PFSK-1 (cell line): ENCODE measurements at regions not wholly inside any gene's neighbourhood (a gene's known extent, or its start where the extent isn't known, plus 50 kb on each side); places are given as distances from the start of the nearest gene placed in this dataset.

Experiments used
- FOXP2 ChIP-seq: optimal IDR thresholded peaks from 2 replicates; pipeline ENCODE3; 2011; ENCODE audit warnings: borderline replicate concordance, control low read depth, inconsistent platforms; ENCODE audit not compliant: insufficient read depth; ENCODE audit errors: extremely low read length, extremely low read depth
- POLR2AphosphoS5 ChIP-seq: IDR thresholded peaks from 2 replicates; pipeline ENCODE4 v1.6.1; 2012; ENCODE audit warnings: low read depth, mild to moderate bottlenecking, control low read depth, low read length, moderate library complexity
- REST ChIP-seq, 2 experiments: IDR thresholded peaks; 2 replicates each; pipeline versions ENCODE4 v1.6.1 to v1.8.0; 2011 to 2012; ENCODE audit warnings: low read depth in 2 of 2, low read length in 2 of 2, control low read depth in 1 of 2, inconsistent platforms in 1 of 2, mild to moderate bottlenecking in 1 of 2, moderate library complexity in 1 of 2; ENCODE audit not compliant: insufficient read depth in 1 of 2
- SIN3A ChIP-seq: IDR thresholded peaks from 2 replicates; pipeline ENCODE4 v1.6.1; 2012; ENCODE audit warnings: mild to moderate bottlenecking, low read length, moderate library complexity, borderline replicate concordance; ENCODE audit not compliant: insufficient read depth
- TAF1 ChIP-seq: IDR thresholded peaks from 2 replicates; pipeline ENCODE4 v1.6.1; 2012; ENCODE audit warnings: low read length, control low read depth, borderline replicate concordance; ENCODE audit not compliant: insufficient read depth

- TF ChIP-seq REST (IDR thresholded peaks at IDR 0.05; ENCODE audit: insufficient read depth in 1 of 2, low read depth in 2 of 2, low read length in 2 of 2), result no peak
- TF ChIP-seq POLR2AphosphoS5, result no peak
- TF ChIP-seq TAF1, result no peak
- no peak for TF ChIP-seq FOXP2
- TF ChIP-seq SIN3A, result no peak
These were observed 274.7 kb upstream of the ID4 start for GRCh38 chr6:19562468-19562867.

DNA sequence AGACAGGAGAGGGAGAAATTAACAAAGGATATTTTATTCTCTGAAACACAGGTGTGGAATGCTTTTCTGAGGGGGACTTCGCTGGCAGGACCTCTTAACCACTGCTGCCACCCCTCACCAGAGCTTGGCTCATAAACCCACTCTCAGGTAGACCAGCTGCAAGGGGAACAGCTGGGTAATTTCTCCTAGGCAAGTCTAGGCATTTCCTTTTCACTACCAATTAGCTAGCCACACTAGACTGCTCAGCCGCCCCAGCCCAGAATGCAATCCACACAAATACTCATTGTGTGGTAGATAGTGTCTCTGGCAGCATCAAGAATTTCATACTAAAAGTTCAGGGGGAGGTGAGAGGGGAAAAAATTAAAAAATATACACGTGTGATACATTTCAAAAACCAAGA, 267.6 kb upstream of the ID4 start:
- no peak for TF ChIP-seq POLR2AphosphoS5
- TF ChIP-seq TAF1, result no peak
- no peak for TF ChIP-seq SIN3A
- no peak for TF ChIP-seq REST (IDR thresholded peaks at IDR 0.05; ENCODE audit: insufficient read depth in 1 of 2, low read depth in 2 of 2, low read length in 2 of 2)
- TF ChIP-seq FOXP2, result no peak

- TF ChIP-seq POLR2AphosphoS5 (no peak), SIN3A (no peak), TAF1 (no peak), FOXP2 (no peak), REST (IDR thresholded peaks at IDR 0.05; ENCODE audit: insufficient read depth in 1 of 2, low read depth in 2 of 2, low read length in 2 of 2) (no peak)
These were observed 266.0 kb upstream of the ID4 start for GRCh38 chr6:19571176-19571575.

- no peak for TF ChIP-seq POLR2AphosphoS5
These were observed 258.7 kb upstream of the ID4 start for GRCh38 chr6:19578481-19578880.

- TF ChIP-seq TAF1, result no peak
- no peak for TF ChIP-seq POLR2AphosphoS5
- no peak for TF ChIP-seq FOXP2
- no peak for TF ChIP-seq REST (IDR thresholded peaks at IDR 0.05; ENCODE audit: insufficient read depth in 1 of 2, low read depth in 2 of 2, low read length in 2 of 2)
- TF ChIP-seq SIN3A, result no peak
These were observed 249.8 kb upstream of the ID4 start for GRCh38 chr6:19587238-19587942.
